Keratinocyte (primary cell): ENCODE measurements at regions not wholly inside any gene's neighbourhood (a gene's known extent, or its start where the extent isn't known, plus 50 kb on each side); places are given as distances from the start of the nearest gene placed in this dataset.

Experiments used
- DNase-seq: peaks from one replicate; pipeline ENCODE4 v3.0.0-alpha.2; 2011; ENCODE audit warnings: low read depth, missing footprints, low spot score
- FAIRE-seq: peaks from 2 replicates; lab custom pipeline; 2011; peaks lifted over from hg19 to GRCh38; lab: Jason Lieb, UNC
- H2AFZ ChIP-seq: 2 replicates; pipeline ENCODE4 v1.6.0; 2012; ENCODE audit warnings: low read length, control low read depth, inconsistent platforms; ENCODE audit not compliant: control insufficient read depth
- H3K27ac ChIP-seq: 2 replicates; pipeline ENCODE4 v1.5.1; 2011; ENCODE audit warnings: low read length; ENCODE audit not compliant: control insufficient read depth, insufficient read depth
- H3K27me3 ChIP-seq: 3 replicates; pipeline ENCODE4 v1.6.0; 2011; ENCODE audit warnings: low read length; ENCODE audit not compliant: control insufficient read depth, insufficient read depth; ENCODE audit errors: extremely low read depth
- H3K36me3 ChIP-seq, 2 experiments: 2 replicates in 1 of 2; 3 replicates in 1 of 2; pipeline ENCODE4 v1.5.1; 2011; ENCODE audit warnings: low read length in 2 of 2, mild to moderate bottlenecking in 1 of 2; ENCODE audit not compliant: control insufficient read depth in 2 of 2, insufficient read depth in 2 of 2; ENCODE audit errors: extremely low read depth in 1 of 2
- H3K4me1 ChIP-seq: 3 replicates; pipeline ENCODE4 v1.5.1; 2011; ENCODE audit warnings: low read length; ENCODE audit not compliant: control insufficient read depth, insufficient read depth; ENCODE audit errors: extremely low read depth
- H3K4me2 ChIP-seq: 3 replicates; pipeline ENCODE4 v1.6.0; 2011; ENCODE audit warnings: low read depth, low read length; ENCODE audit not compliant: control insufficient read depth, insufficient read depth; ENCODE audit errors: extremely low read depth
- H3K4me3 ChIP-seq, 3 experiments: fragments of 200-600 bp in 1 of 3; sonication (generic) in 1 of 3; 2 replicates in 2 of 3; 3 replicates in 1 of 3; pipeline ENCODE4 v1.5.1; 2011 to 2016; ENCODE audit warnings: low read length in 3 of 3, mild to moderate bottlenecking in 3 of 3, control low read depth in 2 of 3, inconsistent platforms in 1 of 3, low read depth in 1 of 3, mixed read lengths in 1 of 3, mixed run types in 1 of 3, moderate library complexity in 1 of 3; ENCODE audit not compliant: control insufficient read depth in 2 of 3, insufficient read depth in 2 of 3; ENCODE audit errors: extremely low read depth in 1 of 3
- H3K79me2 ChIP-seq: 2 replicates; pipeline ENCODE4 v1.6.0; 2012; ENCODE audit warnings: low read length; ENCODE audit not compliant: control insufficient read depth, insufficient read depth
- H3K9ac ChIP-seq: 3 replicates; pipeline ENCODE4 v1.6.0; 2011; ENCODE audit warnings: low read length; ENCODE audit not compliant: control insufficient read depth, insufficient read depth; ENCODE audit errors: extremely low read depth
- H3K9me1 ChIP-seq: 3 replicates; pipeline ENCODE4 v1.6.0; 2011; ENCODE audit warnings: low read length; ENCODE audit not compliant: control insufficient read depth, insufficient read depth; ENCODE audit errors: extremely low read depth
- H3K9me3 ChIP-seq: 2 replicates; pipeline ENCODE4 v1.5.1; 2012; ENCODE audit warnings: low read depth, low read length; ENCODE audit not compliant: control insufficient read depth
- H4K20me1 ChIP-seq: 3 replicates; pipeline ENCODE4 v1.6.0; 2011; ENCODE audit warnings: low read length; ENCODE audit not compliant: control insufficient read depth, insufficient read depth; ENCODE audit errors: extremely low read depth
- EZH2 ChIP-seq: IDR thresholded peaks from one replicate; pipeline ENCODE4 v1.6.1; 2012; ENCODE audit warnings: inconsistent platforms, mild to moderate bottlenecking, low read length, moderate library complexity
- dilution Hi-C: fragments of 300-500 bp; cut with MboI; formaldehyde crosslinking; loops from one replicate; pipeline ENCODE4 v1.7.0; 2020; ENCODE audit warnings: low sequenced_read_pairs; ENCODE audit not compliant: extremely low pct_ligation_motif_present
- TF ChIP-seq, protein P1 (sequence below), 3 experiments: IDR thresholded peaks in 1 of 3; conservative IDR thresholded peaks in 1 of 3; optimal IDR thresholded peaks in 1 of 3; 2 replicates in 2 of 3; 3 replicates in 1 of 3; pipeline versions ENCODE3 to v1.5.1; 2011; ENCODE audit warnings: low read length in 3 of 3, mild to moderate bottlenecking in 3 of 3, moderate library complexity in 2 of 3, control low read depth in 1 of 3, inconsistent platforms in 1 of 3; ENCODE audit not compliant: insufficient read depth in 2 of 3; ENCODE audit errors: extremely low read depth in 1 of 3

GRCh38 chr6:68144667-68145066 lies 490.4 kb upstream of the ADGRB3 start:
- H3K4me1 ChIP-seq, result no peaks in the 10 kb centered on the region
- dilution Hi-C loops, result no loop called here
- no peak overlapping the region for H3K4me2 ChIP-seq
- no peak overlapping the region for H2AFZ ChIP-seq
- no peak overlapping the region for H3K9ac ChIP-seq
- no peak for FAIRE-seq
- no peak overlapping the region for H3K27ac ChIP-seq
- no peak overlapping the region for H3K4me3 ChIP-seq
- H3K9me1 ChIP-seq, result no peaks in the 10 kb centered on the region
- H3K9me3 ChIP-seq, result peaks cover 3% of the 10 kb centered on the region
- H3K79me2 ChIP-seq, result no peaks in the 10 kb centered on the region
- H3K36me3 ChIP-seq, result no peaks in the 10 kb centered on the region
- no peak for TF ChIP-seq EZH2
- TF ChIP-seq, protein P1, sequence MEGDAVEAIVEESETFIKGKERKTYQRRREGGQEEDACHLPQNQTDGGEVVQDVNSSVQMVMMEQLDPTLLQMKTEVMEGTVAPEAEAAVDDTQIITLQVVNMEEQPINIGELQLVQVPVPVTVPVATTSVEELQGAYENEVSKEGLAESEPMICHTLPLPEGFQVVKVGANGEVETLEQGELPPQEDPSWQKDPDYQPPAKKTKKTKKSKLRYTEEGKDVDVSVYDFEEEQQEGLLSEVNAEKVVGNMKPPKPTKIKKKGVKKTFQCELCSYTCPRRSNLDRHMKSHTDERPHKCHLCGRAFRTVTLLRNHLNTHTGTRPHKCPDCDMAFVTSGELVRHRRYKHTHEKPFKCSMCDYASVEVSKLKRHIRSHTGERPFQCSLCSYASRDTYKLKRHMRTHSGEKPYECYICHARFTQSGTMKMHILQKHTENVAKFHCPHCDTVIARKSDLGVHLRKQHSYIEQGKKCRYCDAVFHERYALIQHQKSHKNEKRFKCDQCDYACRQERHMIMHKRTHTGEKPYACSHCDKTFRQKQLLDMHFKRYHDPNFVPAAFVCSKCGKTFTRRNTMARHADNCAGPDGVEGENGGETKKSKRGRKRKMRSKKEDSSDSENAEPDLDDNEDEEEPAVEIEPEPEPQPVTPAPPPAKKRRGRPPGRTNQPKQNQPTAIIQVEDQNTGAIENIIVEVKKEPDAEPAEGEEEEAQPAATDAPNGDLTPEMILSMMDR (optimal IDR thresholded peaks at IDR 0.05 in 1 of 3, IDR thresholded peaks at IDR 0.05 in 1 of 3, conservative IDR thresholded peaks at IDR 0.05 in 1 of 3; ENCODE audit: extremely low read depth in 1 of 3, insufficient read depth in 2 of 3, low read length in 3 of 3), result no peak
- H3K27me3 ChIP-seq, result no peaks in the 10 kb centered on the region
- DNase-seq, result no peak
- H4K20me1 ChIP-seq, result no peaks in the 10 kb centered on the region

DNA sequence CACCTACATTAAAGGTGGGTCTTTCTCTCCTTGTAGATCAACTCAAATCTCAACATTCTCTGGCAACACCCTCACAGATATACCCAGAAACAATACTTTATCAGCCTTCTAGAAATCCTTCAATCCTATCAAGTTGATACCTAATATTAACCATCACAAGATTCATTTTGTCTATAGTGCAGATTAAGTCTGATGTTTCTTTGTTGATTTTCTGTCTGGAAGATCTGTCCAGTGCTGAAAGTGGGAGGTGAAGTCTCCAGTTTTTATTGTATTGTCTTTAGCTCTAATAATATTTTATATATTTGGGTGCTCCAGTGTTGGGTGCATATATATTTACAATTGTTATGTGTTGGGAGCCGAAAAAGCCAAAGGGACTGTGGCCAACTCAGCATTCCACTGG lies 493.9 kb upstream of the ADGRB3 start:
- Histone ChIP-seq H3K4me2 (no peak overlapping the region), H3K27ac (no peak overlapping the region), H3K9me1 (no peaks in the 10 kb centered on the region), H3K36me3 (no peaks in the 10 kb centered on the region), H2AFZ (no peak overlapping the region), H3K9ac (no peak overlapping the region), H3K4me3 (no peak overlapping the region), H3K79me2 (no peaks in the 10 kb centered on the region), H3K4me1 (no peaks in the 10 kb centered on the region), H3K9me3 (peaks cover 3% of the 10 kb centered on the region), H4K20me1 (no peaks in the 10 kb centered on the region), H3K27me3 (no peaks in the 10 kb centered on the region)
- FAIRE-seq (no peak), DNase-seq (no peak)
- TF ChIP-seq, protein P1 (optimal IDR thresholded peaks at IDR 0.05 in 1 of 3, IDR thresholded peaks at IDR 0.05 in 1 of 3, conservative IDR thresholded peaks at IDR 0.05 in 1 of 3; ENCODE audit: extremely low read depth in 1 of 3, insufficient read depth in 2 of 3, low read length in 3 of 3), result no peak
- no peak for TF ChIP-seq EZH2
- dilution Hi-C loops, result no loop called here
